Neural cell (in vitro differentiated cells): ENCODE measurements at regions not wholly inside any gene's neighbourhood (a gene's known extent, or its start where the extent isn't known, plus 50 kb on each side); places are given as distances from the start of the nearest gene placed in this dataset.
"Not testable (repeated sequence)": the region's sequence is repeated elsewhere in the genome, so short reads cannot be mapped to it uniquely, and the experiment has no call there.

Experiments
- CTCF ChIP-seq: fragments of 450-650 bp; IDR thresholded peaks from 2 replicates; pipeline ENCODE4 v1.5.1; 2014; ENCODE audit warnings: antibody characterized with exemption, mild to moderate bottlenecking, moderate library complexity; ENCODE audit not compliant: poor library complexity, severe bottlenecking
- EP300 ChIP-seq: fragments of 450-650 bp; conservative IDR thresholded peaks from 2 replicates; pipeline ENCODE4 v1.6.1; 2014; ENCODE audit warnings: antibody characterized with exemption, mild to moderate bottlenecking, moderate library complexity; ENCODE audit not compliant: poor library complexity, severe bottlenecking
- EZH2 ChIP-seq: fragments of 200-600, 300-800 bp; shearing (Covaris generic), sonication (generic); IDR thresholded peaks from 2 replicates; pipeline ENCODE4 v1.6.1; 2014; ENCODE audit warnings: antibody characterized with exemption, low read length, borderline replicate concordance, mild to moderate bottlenecking; ENCODE audit not compliant: insufficient read depth, poor library complexity, severe bottlenecking
- MXI1 ChIP-seq: fragments of 450-650 bp; conservative IDR thresholded peaks from 2 replicates; pipeline ENCODE4 v1.6.1; 2014; ENCODE audit warnings: antibody characterized with exemption, mild to moderate bottlenecking; ENCODE audit not compliant: poor library complexity, severe bottlenecking
- POLR2AphosphoS5 ChIP-seq: IDR thresholded peaks from 2 replicates; pipeline ENCODE4 v1.6.1; 2012
- SMC3 ChIP-seq: fragments of 450-650 bp; conservative IDR thresholded peaks from 2 replicates; pipeline ENCODE4 v1.6.1; 2014; ENCODE audit warnings: antibody characterized with exemption, mild to moderate bottlenecking, moderate library complexity; ENCODE audit not compliant: poor library complexity
- TAF1 ChIP-seq: IDR thresholded peaks from 2 replicates; pipeline ENCODE4 v1.6.1; 2012; ENCODE audit warnings: low read depth
- TF ChIP-seq, protein P1 (sequence below): IDR thresholded peaks from 2 replicates; pipeline ENCODE4 v1.6.1; 2012; ENCODE audit warnings: borderline replicate concordance

- not testable (repeated sequence) for TF ChIP-seq CTCF, POLR2AphosphoS5, EP300, MXI1, SMC3, EZH2, TAF1
- TF ChIP-seq, protein P1, sequence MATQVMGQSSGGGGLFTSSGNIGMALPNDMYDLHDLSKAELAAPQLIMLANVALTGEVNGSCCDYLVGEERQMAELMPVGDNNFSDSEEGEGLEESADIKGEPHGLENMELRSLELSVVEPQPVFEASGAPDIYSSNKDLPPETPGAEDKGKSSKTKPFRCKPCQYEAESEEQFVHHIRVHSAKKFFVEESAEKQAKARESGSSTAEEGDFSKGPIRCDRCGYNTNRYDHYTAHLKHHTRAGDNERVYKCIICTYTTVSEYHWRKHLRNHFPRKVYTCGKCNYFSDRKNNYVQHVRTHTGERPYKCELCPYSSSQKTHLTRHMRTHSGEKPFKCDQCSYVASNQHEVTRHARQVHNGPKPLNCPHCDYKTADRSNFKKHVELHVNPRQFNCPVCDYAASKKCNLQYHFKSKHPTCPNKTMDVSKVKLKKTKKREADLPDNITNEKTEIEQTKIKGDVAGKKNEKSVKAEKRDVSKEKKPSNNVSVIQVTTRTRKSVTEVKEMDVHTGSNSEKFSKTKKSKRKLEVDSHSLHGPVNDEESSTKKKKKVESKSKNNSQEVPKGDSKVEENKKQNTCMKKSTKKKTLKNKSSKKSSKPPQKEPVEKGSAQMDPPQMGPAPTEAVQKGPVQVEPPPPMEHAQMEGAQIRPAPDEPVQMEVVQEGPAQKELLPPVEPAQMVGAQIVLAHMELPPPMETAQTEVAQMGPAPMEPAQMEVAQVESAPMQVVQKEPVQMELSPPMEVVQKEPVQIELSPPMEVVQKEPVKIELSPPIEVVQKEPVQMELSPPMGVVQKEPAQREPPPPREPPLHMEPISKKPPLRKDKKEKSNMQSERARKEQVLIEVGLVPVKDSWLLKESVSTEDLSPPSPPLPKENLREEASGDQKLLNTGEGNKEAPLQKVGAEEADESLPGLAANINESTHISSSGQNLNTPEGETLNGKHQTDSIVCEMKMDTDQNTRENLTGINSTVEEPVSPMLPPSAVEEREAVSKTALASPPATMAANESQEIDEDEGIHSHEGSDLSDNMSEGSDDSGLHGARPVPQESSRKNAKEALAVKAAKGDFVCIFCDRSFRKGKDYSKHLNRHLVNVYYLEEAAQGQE = not testable (repeated sequence)
These were observed 318.2 kb downstream of the RAPGEF2 start for GRCh38 chr4:159421058-159421419.
